ENCODE measurements at regions not wholly inside any gene's neighbourhood (a gene's known extent, or its start where the extent isn't known, plus 50 kb on each side); places are given as distances from the start of the nearest gene placed in this dataset.
"Not testable (repeated sequence)": the region's sequence is repeated elsewhere in the genome, so short reads cannot be mapped to it uniquely, and the experiment has no call there.

DNA sequence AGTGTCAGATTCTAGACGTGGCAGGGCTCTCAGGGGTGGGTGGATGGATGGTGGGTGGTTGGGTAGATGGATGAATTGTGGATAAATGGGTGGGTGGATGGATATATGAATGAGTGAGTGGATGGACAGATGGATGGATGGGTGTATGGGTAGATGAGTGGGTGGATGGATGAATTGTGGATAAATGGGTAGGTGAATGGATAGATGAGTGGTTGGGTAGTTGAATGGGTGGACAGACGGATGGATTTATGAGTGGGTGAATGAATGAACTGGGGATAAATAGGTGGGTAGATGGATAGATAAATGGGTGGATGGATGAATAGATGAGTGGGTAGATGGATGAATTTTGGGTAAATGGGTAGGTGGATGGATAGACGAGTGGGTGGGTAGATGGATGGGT, 111.0 kb upstream of the ZNF469 start:
- not testable (repeated sequence) for TF ChIP-seq EZH2 (IDR thresholded peaks at IDR 0.05; ENCODE audit: borderline replicate concordance, low read depth, low read length, poor library complexity, severe bottlenecking)
- TF ChIP-seq, protein P1, sequence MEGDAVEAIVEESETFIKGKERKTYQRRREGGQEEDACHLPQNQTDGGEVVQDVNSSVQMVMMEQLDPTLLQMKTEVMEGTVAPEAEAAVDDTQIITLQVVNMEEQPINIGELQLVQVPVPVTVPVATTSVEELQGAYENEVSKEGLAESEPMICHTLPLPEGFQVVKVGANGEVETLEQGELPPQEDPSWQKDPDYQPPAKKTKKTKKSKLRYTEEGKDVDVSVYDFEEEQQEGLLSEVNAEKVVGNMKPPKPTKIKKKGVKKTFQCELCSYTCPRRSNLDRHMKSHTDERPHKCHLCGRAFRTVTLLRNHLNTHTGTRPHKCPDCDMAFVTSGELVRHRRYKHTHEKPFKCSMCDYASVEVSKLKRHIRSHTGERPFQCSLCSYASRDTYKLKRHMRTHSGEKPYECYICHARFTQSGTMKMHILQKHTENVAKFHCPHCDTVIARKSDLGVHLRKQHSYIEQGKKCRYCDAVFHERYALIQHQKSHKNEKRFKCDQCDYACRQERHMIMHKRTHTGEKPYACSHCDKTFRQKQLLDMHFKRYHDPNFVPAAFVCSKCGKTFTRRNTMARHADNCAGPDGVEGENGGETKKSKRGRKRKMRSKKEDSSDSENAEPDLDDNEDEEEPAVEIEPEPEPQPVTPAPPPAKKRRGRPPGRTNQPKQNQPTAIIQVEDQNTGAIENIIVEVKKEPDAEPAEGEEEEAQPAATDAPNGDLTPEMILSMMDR (conservative IDR thresholded peaks at IDR 0.05; ENCODE audit: low read depth, low read length) = not testable (repeated sequence)

Measured in A673 (cell line).